SK-N-MC (cell line): ENCODE measurements at regions not wholly inside any gene's neighbourhood (a gene's known extent, or its start where the extent isn't known, plus 50 kb on each side); places are given as distances from the start of the nearest gene placed in this dataset.

ENCODE experiments used
- EZH2 ChIP-seq: fragments of 200-600 bp; sonication (generic); IDR thresholded peaks from one replicate; pipeline ENCODE4 v1.6.1; 2017; ENCODE audit warnings: antibody characterized with exemption
- POLR2AphosphoS5 ChIP-seq: IDR thresholded peaks from 2 replicates; pipeline ENCODE4 v1.6.1; 2012; ENCODE audit warnings: mild to moderate bottlenecking, low read depth, low read length, borderline replicate concordance

DNA sequence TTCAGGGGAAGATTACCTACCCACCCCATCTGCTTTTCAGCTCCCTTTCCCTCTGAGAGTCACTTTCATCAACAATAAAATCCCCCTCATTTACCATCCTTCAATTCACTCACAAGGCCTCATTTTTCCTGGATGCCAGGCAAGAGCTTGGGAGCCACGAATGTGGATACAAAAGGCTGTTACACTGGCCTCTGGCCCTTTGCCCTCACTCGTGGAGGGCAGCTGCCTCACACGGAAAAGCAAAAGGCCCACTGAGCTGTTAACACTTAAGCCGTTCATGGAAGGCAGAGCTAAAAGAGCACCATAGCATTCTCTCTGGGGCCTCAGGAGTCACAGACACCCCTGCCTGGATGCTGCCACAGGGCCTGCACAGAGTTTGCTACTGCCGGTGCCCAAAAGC is 102.4 kb upstream of the TUSC7 start:
- no peak for TF ChIP-seq EZH2
- no peak for TF ChIP-seq POLR2AphosphoS5
